ENCODE measurements at regions not wholly inside any gene's neighbourhood (a gene's known extent, or its start where the extent isn't known, plus 50 kb on each side); places are given as distances from the start of the nearest gene placed in this dataset.

DNA sequence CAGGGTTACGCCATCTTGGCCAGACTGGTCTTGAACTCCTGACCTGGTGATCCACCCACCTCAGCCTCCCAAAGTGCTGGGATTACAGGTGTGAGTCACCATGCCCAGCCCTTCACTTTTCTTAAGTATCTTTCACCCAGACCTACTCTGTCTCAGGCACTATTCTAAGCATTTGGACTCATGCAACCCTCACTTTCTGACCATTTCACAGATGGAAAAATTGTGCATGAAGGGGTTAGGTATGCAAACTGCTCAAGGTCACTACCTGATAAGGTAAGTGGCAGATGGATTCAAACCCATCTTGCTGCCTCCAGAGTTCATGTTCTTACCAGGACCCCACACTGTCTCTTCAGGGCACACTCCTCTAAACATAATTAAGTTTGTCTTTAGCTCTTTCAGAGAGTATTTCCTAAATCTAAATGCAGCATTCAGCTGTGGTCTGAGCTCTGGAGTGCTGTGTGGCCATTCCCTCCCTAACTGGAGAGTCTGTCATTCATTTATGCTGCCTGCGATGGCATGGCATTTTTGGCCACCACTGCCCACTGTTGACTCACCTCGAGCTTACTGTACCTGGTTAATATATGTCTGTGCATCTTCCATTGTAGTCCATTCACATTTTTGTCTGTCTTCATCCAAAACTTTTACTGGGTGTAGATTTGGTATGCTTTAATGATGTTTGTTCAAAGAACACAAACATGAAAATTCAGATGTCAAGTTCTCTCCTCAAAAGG, 88.4 kb downstream of the CCDC71L start:
- DNase-seq (ENCODE audit: insufficient read length, low spot score) (no peak), FAIRE-seq (no peak)
- TF ChIP-seq, protein P1, sequence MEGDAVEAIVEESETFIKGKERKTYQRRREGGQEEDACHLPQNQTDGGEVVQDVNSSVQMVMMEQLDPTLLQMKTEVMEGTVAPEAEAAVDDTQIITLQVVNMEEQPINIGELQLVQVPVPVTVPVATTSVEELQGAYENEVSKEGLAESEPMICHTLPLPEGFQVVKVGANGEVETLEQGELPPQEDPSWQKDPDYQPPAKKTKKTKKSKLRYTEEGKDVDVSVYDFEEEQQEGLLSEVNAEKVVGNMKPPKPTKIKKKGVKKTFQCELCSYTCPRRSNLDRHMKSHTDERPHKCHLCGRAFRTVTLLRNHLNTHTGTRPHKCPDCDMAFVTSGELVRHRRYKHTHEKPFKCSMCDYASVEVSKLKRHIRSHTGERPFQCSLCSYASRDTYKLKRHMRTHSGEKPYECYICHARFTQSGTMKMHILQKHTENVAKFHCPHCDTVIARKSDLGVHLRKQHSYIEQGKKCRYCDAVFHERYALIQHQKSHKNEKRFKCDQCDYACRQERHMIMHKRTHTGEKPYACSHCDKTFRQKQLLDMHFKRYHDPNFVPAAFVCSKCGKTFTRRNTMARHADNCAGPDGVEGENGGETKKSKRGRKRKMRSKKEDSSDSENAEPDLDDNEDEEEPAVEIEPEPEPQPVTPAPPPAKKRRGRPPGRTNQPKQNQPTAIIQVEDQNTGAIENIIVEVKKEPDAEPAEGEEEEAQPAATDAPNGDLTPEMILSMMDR (IDR thresholded peaks at IDR 0.05; ENCODE audit: insufficient read depth, missing control alignments), result no peak

DNA sequence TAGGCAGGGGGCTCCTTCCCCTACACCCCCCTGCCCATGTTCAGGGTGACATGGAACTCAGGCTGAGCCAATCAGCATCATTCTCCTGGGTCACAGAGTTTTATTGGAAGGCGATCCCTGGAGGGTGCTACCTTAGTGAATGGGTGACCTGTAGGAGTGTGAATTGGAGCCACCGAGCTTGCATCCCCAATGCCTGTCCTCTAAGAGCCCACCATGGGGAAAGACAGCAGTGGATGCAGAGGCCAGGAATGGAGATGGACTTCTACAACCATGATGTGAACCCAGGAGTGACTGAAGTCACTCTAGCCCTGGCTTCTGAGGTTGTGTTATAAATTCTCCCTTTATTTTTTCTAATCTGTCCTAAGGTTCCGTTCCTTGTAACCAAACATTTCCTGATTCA, 89.4 kb downstream of the CCDC71L start:
- DNase-seq (ENCODE audit: insufficient read length, low spot score), result no peak
- FAIRE-seq, result no peak
- TF ChIP-seq, protein P1 (IDR thresholded peaks at IDR 0.05; ENCODE audit: insufficient read depth, missing control alignments), result no peak

DNA sequence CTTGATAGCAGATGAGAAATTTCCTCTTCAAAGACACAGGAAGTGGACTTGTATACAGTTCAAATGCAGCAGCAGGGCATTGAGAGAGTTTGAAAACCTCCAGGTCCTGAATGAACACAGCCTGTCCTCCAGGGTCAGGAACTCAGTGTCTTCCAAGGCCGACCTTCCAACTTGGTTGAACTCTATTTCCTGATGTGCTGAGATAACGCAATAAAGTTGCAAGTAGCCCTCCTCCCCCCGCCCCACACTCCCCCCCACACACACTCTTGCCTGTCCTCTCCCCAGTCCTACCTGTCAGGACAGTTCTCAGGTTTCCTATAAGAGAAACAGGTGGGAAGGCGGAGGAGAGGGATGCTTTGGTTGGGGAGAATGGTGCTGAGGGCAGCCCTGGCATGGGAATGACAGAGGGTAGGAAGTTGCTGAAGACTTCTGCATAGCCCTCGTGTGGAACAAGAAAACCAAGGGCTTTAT, 90.0 kb downstream of the CCDC71L start:
- TF ChIP-seq, protein P1 (IDR thresholded peaks at IDR 0.05; ENCODE audit: insufficient read depth, missing control alignments), result no peak
- no peak for DNase-seq (ENCODE audit: insufficient read length, low spot score)
- no peak for FAIRE-seq

DNA sequence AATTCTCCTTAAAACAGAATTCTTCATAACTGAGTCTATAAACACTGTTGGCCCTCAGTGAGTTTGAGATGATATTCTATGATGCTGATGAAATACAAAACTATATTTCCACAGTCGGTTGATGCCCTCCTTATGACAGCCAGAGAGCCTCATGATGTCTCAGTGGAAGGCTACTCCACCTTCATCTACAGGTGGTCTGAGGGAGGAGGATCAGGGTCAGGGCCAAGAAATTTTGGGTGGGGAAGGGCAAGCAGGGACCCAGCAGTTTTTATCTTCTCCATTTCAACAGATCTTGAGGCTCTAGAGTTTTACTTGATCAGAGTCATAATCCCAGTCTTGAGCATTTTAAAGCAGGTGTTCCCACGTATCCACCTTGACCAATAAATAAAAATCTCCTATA, 90.8 kb downstream of the CCDC71L start:
- TF ChIP-seq, protein P1 (IDR thresholded peaks at IDR 0.05; ENCODE audit: insufficient read depth, missing control alignments), result no peak
- DNase-seq (ENCODE audit: insufficient read length, low spot score) (no peak), FAIRE-seq (no peak)

DNA sequence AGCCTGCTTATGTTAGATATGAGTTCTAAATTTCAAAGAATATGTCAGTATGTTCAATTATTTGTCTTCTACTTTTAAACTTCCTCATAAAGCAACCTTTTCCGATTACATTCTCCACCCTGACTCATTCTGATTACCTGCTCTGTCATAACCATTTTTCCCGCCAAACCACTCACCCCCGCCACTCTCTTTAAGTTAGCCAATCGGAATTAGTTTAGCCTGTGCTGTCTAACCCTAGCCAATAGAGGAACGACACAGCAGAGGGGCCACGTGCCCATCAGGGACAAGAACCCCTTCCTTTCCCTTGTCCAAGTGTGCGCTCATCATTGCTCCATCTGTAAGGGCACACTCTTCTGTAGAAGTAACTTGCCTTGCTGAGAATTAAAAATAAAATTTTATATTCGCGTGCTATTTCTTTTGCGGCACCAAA, 91.4 kb downstream of the CCDC71L start:
- no peak for DNase-seq (ENCODE audit: insufficient read length, low spot score)
- FAIRE-seq, result no peak
- TF ChIP-seq, protein P1 (IDR thresholded peaks at IDR 0.05; ENCODE audit: insufficient read depth, missing control alignments), result no peak

DNA sequence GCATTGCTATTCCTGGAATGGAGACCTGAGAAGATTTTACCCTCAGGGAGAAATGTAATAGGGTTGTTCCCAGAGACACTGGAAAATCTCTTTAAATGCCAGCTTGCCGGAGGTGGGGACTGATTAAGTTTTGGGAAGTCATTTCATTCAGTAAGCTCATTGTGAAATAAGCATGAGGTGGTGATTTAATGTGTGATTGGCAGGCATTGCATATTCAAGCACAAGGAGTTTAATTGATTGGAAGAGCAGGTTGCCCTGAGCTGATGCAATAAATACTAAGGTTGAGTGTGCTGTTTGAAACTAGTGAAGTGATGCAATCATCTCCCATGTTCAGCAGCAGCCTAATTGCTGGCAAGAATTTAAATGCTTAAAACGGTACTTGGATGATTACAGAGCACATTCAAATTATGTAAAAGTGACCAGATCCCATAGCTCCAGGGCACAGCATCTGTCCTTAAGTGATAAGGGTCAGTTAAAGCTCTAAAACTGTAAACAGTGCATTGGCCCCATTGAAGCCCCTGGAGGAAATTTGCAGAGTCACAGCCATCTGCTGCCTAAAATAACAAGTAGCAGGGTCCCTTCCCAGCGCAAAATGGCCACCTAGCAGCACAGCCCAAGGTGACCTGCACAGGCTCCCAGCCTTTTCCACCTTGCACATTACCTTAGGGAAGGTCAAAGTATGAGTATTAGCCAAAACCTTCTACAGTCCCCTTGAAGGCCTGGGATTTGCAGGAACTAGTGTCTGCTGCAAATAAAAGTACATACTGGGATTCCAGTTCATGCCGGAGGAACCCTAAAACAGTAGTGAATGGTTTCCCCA, 92.1 kb downstream of the CCDC71L start:
- TF ChIP-seq, protein P1 (IDR thresholded peaks at IDR 0.05; ENCODE audit: insufficient read depth, missing control alignments), result no peak

More for the DNA sequence above, 92.1 kb downstream of the CCDC71L start:
- FAIRE-seq (no peak), DNase-seq (ENCODE audit: insufficient read length, low spot score) (no peak)
